CD4-positive, alpha-beta T cell treated with Interleukin-17A for 1 hour (primary cell): ENCODE measurements at regions not wholly inside any gene's neighbourhood (a gene's known extent, or its start where the extent isn't known, plus 50 kb on each side); places are given as distances from the start of the nearest gene placed in this dataset.

Source experiments
- DNase-seq: peaks from one replicate; pipeline ENCODE4 v3.0.0-alpha.2; 2020

- DNase-seq, result no peak
Observed at GRCh38 chr3:59116233-59116537, 66.4 kb upstream of the CFAP20DC start.

- DNase-seq, result no peak
Observed at GRCh38 chr3:59115364-59116232, 65.8 kb upstream of the CFAP20DC start.

GRCh38 chr3:59107856-59108815 is 58.3 kb upstream of the CFAP20DC start:
- no peak for DNase-seq

GRCh38 chr3:59106085-59106648 is 56.3 kb upstream of the CFAP20DC start:
- no peak for DNase-seq

- DNase-seq, result no peak
Observed at GRCh38 chr3:59103552-59103951, 53.7 kb upstream of the CFAP20DC start.

GRCh38 chr3:59101231-59101736 is 51.5 kb upstream of the CFAP20DC start:
- DNase-seq, result no peak
